Mesenchymal stem cell (in vitro differentiated cells and primary cell): ENCODE measurements at regions not wholly inside any gene's neighbourhood (a gene's known extent, or its start where the extent isn't known, plus 50 kb on each side); places are given as distances from the start of the nearest gene placed in this dataset.

ENCODE experiments used
- DNase-seq: peaks from one replicate; pipeline ENCODE4 v3.0.0-alpha.2; 2013
- H2AFZ ChIP-seq: one replicate; pipeline ENCODE4 v1.6.1; 2013; ENCODE audit warnings: low read depth, mild to moderate bottlenecking, control low read depth, inconsistent platforms, low read length, moderate library complexity
- H2AK5ac ChIP-seq: 2 replicates; pipeline ENCODE4 v1.6.1; 2013; ENCODE audit warnings: low read length, moderate library complexity, mild to moderate bottlenecking, inconsistent platforms; ENCODE audit not compliant: severe bottlenecking
- H2BK120ac ChIP-seq: one replicate; pipeline ENCODE4 v1.6.1; 2013; ENCODE audit warnings: low read depth, mild to moderate bottlenecking, inconsistent platforms, low read length, moderate library complexity
- H2BK12ac ChIP-seq, 2 experiments: one replicate each; pipeline ENCODE4 v1.6.1; 2013; ENCODE audit warnings: inconsistent platforms in 2 of 2, low read length in 2 of 2, mild to moderate bottlenecking in 2 of 2, moderate library complexity in 2 of 2, control low read depth in 1 of 2
- H2BK15ac ChIP-seq: one replicate; pipeline ENCODE4 v1.6.1; 2013; ENCODE audit warnings: mild to moderate bottlenecking, low read depth, inconsistent platforms; ENCODE audit not compliant: poor library complexity, severe bottlenecking
- H2BK5ac ChIP-seq: 2 replicates; pipeline ENCODE4 v1.6.1; 2013; ENCODE audit warnings: low read depth, mild to moderate bottlenecking, low read length, control low read depth, inconsistent platforms; ENCODE audit not compliant: poor library complexity, severe bottlenecking
- H3K14ac ChIP-seq, 2 experiments: one replicate each; pipeline ENCODE4 v1.6.1; 2013; ENCODE audit warnings: inconsistent platforms in 2 of 2, low read length in 2 of 2, control low read depth in 1 of 2, mild to moderate bottlenecking in 1 of 2, moderate library complexity in 1 of 2
- H3K18ac ChIP-seq, 2 experiments: one replicate each; pipeline ENCODE4 v1.6.1; 2013; ENCODE audit warnings: inconsistent platforms in 2 of 2, low read length in 2 of 2, control low read depth in 1 of 2, low read depth in 1 of 2, mild to moderate bottlenecking in 1 of 2
- H3K23ac ChIP-seq, 2 experiments: one replicate each; pipeline ENCODE4 v1.6.1; 2013; ENCODE audit warnings: inconsistent platforms in 2 of 2, low read length in 2 of 2, mild to moderate bottlenecking in 2 of 2, moderate library complexity in 2 of 2, control low read depth in 1 of 2
- H3K27ac ChIP-seq: 2 replicates; pipeline ENCODE4 v1.5.1; 2013; ENCODE audit warnings: mild to moderate bottlenecking, moderate library complexity, low read length, control low read depth, inconsistent platforms; ENCODE audit not compliant: poor library complexity, severe bottlenecking
- H3K27me3 ChIP-seq, 2 experiments: 2 replicates each; pipeline versions ENCODE4 v1.6.1 to v1.7.0; 2013; ENCODE audit warnings: low read length in 2 of 2, mild to moderate bottlenecking in 2 of 2, moderate library complexity in 2 of 2, control low read depth in 1 of 2, inconsistent platforms in 1 of 2; ENCODE audit not compliant: control insufficient read depth in 1 of 2, insufficient read depth in 1 of 2
- H3K36me3 ChIP-seq, 2 experiments: 2 replicates each; pipeline versions ENCODE4 v1.6.1 to v1.7.0; 2013; ENCODE audit warnings: low read length in 2 of 2, control low read depth in 1 of 2, inconsistent platforms in 1 of 2, low read depth in 1 of 2, mild to moderate bottlenecking in 1 of 2; ENCODE audit not compliant: insufficient read depth in 2 of 2, control insufficient read depth in 1 of 2
- H3K4ac ChIP-seq, 2 experiments: one replicate each; pipeline ENCODE4 v1.6.1; 2013; ENCODE audit warnings: inconsistent platforms in 2 of 2, low read length in 2 of 2, mild to moderate bottlenecking in 2 of 2, moderate library complexity in 2 of 2, control low read depth in 1 of 2, low read depth in 1 of 2
- H3K4me1 ChIP-seq: 2 replicates; pipeline ENCODE4 v1.6.1; 2013; ENCODE audit warnings: low read depth, low read length, control low read depth; ENCODE audit not compliant: control insufficient read depth, insufficient read depth
- H3K4me2 ChIP-seq: 2 replicates; pipeline ENCODE4 v1.6.1; 2013; ENCODE audit warnings: low read length, mild to moderate bottlenecking, inconsistent platforms; ENCODE audit not compliant: poor library complexity, severe bottlenecking
- H3K4me3 ChIP-seq, 2 experiments: 2 replicates each; pipeline versions ENCODE4 v1.5.1 to v1.7.0; 2013; ENCODE audit warnings: low read length in 2 of 2, mild to moderate bottlenecking in 2 of 2, control low read depth in 1 of 2, low read depth in 1 of 2; ENCODE audit not compliant: insufficient read depth in 1 of 2
- H3K79me1 ChIP-seq: replicated peaks from 2 replicates; pipeline ENCODE4 v1.6.1; 2013; ENCODE audit warnings: mild to moderate bottlenecking, control low read depth, low read length, inconsistent platforms; ENCODE audit not compliant: poor library complexity, severe bottlenecking
- H3K9ac ChIP-seq: 2 replicates; pipeline ENCODE4 v1.7.0; 2013; ENCODE audit warnings: mild to moderate bottlenecking, low read length, moderate library complexity
- H3K9me3 ChIP-seq: 2 replicates; pipeline ENCODE4 v1.7.0; 2013; ENCODE audit warnings: mild to moderate bottlenecking, low read length; ENCODE audit not compliant: control insufficient read depth
- H4K8ac ChIP-seq: one replicate; pipeline ENCODE4 v1.6.1; 2013; ENCODE audit warnings: inconsistent platforms, mild to moderate bottlenecking, low read length, moderate library complexity
- H4K91ac ChIP-seq: one replicate; pipeline ENCODE4 v1.6.1; 2013; ENCODE audit warnings: mild to moderate bottlenecking, low read length, inconsistent platforms
- WGBS: methylation state at CpG from one replicate; pipeline ENCODE4 v1.1.7; 2013; ENCODE audit warnings: mixed read lengths; 5-methylcytosine and 5-hydroxymethylcytosine counted together

DNA sequence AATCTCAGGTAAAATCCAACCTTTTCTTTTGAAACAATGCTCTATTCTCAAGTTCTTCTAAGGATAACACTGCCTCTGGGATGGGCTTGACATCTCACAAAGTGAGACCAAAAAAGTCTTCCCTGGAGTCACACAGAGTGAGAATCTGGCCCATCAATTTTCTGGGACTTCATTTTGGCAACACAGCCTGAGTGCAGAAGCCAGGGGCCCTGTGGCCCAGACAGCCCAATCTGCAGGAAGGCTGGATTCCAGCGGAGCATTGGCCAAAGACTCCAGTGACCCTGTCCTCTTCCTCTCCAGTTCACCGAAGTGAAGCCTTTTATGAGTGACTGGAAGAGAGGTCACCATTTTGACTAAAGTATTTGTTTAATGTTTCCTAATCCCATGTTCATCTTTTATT is 105.1 kb downstream of the PLK2 start:
- no peak overlapping the region for H3K4ac ChIP-seq
- 100% methylated on average over 1 of the region's 2 CpGs for WGBS

DNA sequence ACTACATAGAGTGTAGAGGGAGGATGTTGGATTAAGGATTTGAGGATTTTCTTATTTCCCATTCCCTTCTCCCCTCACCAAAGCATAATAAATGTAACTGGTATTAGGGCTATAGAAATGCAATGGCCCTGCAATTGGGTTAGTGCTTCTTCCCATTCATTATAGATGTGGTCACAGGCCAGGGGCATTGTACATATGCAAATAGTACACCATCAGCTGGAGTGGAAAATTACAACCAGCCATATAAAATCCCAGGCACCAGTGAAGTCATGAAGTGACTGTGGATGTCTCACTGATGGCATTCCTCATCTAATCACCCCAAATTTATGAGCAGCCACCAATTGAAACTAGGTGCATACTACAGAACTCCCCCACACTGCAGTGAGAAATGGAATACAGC is 105.9 kb downstream of the PLK2 start:
- Histone ChIP-seq H3K9ac (no peak overlapping the region), H2BK120ac (no peak overlapping the region), H3K9me3 (no peaks in the 10 kb centered on the region), H3K4ac (no peak overlapping the region), H2AFZ (no peak overlapping the region), H3K4me3 (no peak overlapping the region), H3K4me1 (no peaks in the 10 kb centered on the region), H2BK15ac (no peak overlapping the region), H3K23ac (no peak overlapping the region), H2BK5ac (no peak overlapping the region), H3K36me3 (no peaks in the 10 kb centered on the region), H3K14ac (no peak overlapping the region), H4K91ac (no peak overlapping the region), H4K8ac (no peak overlapping the region), H3K27ac (no peak overlapping the region), H3K79me1 (no peaks in the 10 kb centered on the region), H3K18ac (no peak overlapping the region), H2BK12ac (no peak overlapping the region), H3K27me3 (no peaks in the 10 kb centered on the region), H2AK5ac (no peak overlapping the region), H3K4me2 (no peak overlapping the region)
- no peak for DNase-seq

More for the DNA sequence above, 105.1 kb downstream of the PLK2 start:
- Histone ChIP-seq H3K9me3 (no peaks in the 10 kb centered on the region), H3K36me3 (no peaks in the 10 kb centered on the region), H3K9ac (no peak overlapping the region), H3K27me3 (no peaks in the 10 kb centered on the region), H3K79me1 (no peaks in the 10 kb centered on the region), H4K8ac (no peak overlapping the region), H3K14ac (no peak overlapping the region), H2AK5ac (no peak overlapping the region), H2BK5ac (no peak overlapping the region), H3K18ac (no peak overlapping the region), H3K4me3 (no peak overlapping the region), H2BK12ac (no peak overlapping the region), H4K91ac (no peak overlapping the region), H2AFZ (no peak overlapping the region), H2BK15ac (no peak overlapping the region), H3K4me1 (no peaks in the 10 kb centered on the region), H3K27ac (no peak overlapping the region), H3K4me2 (no peak overlapping the region), H3K23ac (no peak overlapping the region), H2BK120ac (no peak overlapping the region)
- DNase-seq: no peak

DNA sequence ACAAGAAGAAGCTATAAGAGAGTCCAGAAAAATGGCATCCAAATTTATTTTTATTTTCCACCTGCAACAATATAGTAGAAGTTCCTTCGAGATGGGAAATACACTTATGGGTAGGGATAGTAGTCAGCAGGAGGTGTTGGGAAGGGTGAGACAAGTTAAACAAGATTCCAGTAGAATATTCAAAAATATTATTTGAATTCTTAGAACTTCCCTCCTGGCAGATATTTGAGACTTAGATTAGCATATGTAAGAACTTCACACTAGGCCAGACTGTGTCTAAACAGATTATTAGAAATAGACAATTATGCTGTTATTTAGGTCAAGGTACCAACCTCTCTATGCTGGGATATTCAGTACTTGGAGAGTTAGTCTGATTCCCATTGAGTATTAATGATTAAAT is 108.7 kb downstream of the PLK2 start:
- WGBS: no CpG with 5 or more reads among the region's 1 CpG
- no peak overlapping the region for H4K8ac ChIP-seq
- H3K18ac ChIP-seq: no peak overlapping the region
- no peaks in the 10 kb centered on the region for H3K9me3 ChIP-seq
- no peak overlapping the region for H3K4ac ChIP-seq
- H3K14ac ChIP-seq: no peak overlapping the region
- DNase-seq: no peak
- H3K4me2 ChIP-seq: no peak overlapping the region
- no peaks in the 10 kb centered on the region for H3K27me3 ChIP-seq
- H3K23ac ChIP-seq: no peak overlapping the region
- no peak overlapping the region for H2AK5ac ChIP-seq
- H2BK15ac ChIP-seq: no peak overlapping the region
- no peaks in the 10 kb centered on the region for H3K79me1 ChIP-seq
- no peaks in the 10 kb centered on the region for H3K36me3 ChIP-seq
- H2AFZ ChIP-seq: no peak overlapping the region
- H3K4me1 ChIP-seq: no peaks in the 10 kb centered on the region
- H3K4me3 ChIP-seq: no peak overlapping the region
- no peak overlapping the region for H3K9ac ChIP-seq
- H4K91ac ChIP-seq: no peak overlapping the region
- no peak overlapping the region for H2BK120ac ChIP-seq
- no peak overlapping the region for H2BK5ac ChIP-seq
- no peak overlapping the region for H2BK12ac ChIP-seq
- H3K27ac ChIP-seq: no peak overlapping the region

DNA sequence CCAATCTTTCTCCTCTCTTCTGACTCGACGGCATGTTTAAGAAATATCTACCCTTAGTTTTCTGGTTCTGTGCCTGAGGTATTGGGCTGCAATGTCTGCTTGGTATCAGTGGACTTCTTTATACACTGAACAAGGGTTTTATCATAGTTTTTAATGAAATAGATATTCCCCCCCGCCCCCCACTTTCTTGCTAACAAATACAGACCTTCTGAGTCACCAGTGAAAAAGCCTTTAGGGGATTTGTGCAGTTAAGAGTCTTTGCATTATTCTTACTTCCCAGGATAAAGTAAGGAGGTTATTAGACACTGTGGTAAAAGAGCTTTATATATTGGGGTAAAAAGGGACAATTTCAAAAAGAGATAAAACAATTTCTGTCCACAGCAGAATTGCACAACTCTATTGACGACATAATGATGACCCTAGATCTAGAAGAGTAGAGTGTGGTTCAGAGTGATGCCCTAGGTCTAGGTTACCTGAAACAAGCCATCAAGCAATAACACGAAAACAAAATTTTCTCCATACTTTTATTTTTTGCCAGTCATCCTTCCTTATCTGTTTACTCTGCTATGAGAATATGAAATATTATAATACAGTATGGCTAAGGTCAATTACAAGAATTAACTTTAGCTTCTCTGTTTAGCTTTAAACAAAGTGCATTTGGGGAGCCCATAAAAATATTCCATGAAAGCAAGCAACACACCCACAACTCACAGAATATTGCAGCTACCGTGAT is 110.7 kb downstream of the PLK2 start:
- WGBS: 98% methylated on average over 2 of the region's 6 CpGs

More for the DNA sequence above, 110.7 kb downstream of the PLK2 start:
- Histone ChIP-seq H4K8ac (no peak overlapping the region), H4K91ac (no peak overlapping the region), H3K9ac (no peak overlapping the region), H3K23ac (no peak overlapping the region), H3K14ac (no peak overlapping the region), H3K4me3 (no peak overlapping the region), H2BK12ac (no peak overlapping the region), H2BK5ac (no peak overlapping the region), H3K79me1 (no peaks in the 10 kb centered on the region), H2AFZ (no peak overlapping the region), H3K27ac (no peak overlapping the region), H3K36me3 (no peaks in the 10 kb centered on the region), H3K18ac (no peak overlapping the region), H3K9me3 (no peaks in the 10 kb centered on the region), H2BK15ac (no peak overlapping the region), H3K4me2 (no peak overlapping the region), H2AK5ac (no peak overlapping the region), H3K4ac (no peak overlapping the region), H2BK120ac (no peak overlapping the region), H3K4me1 (no peaks in the 10 kb centered on the region), H3K27me3 (no peaks in the 10 kb centered on the region)
- DNase-seq: no peak
